ENCODE measurements at regions not wholly inside any gene's neighbourhood (a gene's known extent, or its start where the extent isn't known, plus 50 kb on each side); places are given as distances from the start of the nearest gene placed in this dataset.

DNA sequence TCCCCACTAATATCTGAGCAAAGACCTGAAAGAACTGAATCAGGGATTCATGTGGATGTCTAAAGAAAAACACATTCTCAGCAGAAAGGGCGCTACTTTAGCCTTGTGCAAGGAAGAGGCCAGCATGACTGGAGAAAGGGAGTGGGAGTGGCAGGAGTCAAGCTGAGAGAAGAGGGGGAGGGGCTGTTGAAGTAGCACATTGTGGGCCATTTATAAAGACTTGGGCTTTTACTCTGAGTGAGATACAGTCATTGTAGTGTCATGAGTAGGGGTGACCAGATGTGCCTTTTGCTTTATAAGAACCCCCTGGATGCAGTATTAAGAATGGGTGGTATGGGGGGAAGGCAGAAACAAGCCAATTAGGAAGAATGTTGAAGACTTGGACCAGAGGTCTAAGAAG is 452.8 kb downstream of the ENC1 start:
- no peak overlapping the region for H2AFZ ChIP-seq (ENCODE audit: low read length)
- H3K9me3 ChIP-seq (ENCODE audit: low read depth, low read length) = no peaks in the 10 kb centered on the region
- H3K79me2 ChIP-seq (ENCODE audit: insufficient read depth, low read length) = no peaks in the 10 kb centered on the region
- H3K27ac ChIP-seq (ENCODE audit: low read depth, low read length) = peak overlapping the region; percentile 87
- no peak overlapping the region for H3K4me2 ChIP-seq (ENCODE audit: insufficient read depth, low read length)
- DNase-seq (ENCODE audit: insufficient read length, low spot score, missing footprints) = no peak
- peaks cover 34% of the 10 kb centered on the region for H3K4me1 ChIP-seq (ENCODE audit: insufficient read depth, low read length)
- no peaks in the 10 kb centered on the region for H4K20me1 ChIP-seq (ENCODE audit: insufficient read depth, low read length)
- no peaks in the 10 kb centered on the region for H3K36me3 ChIP-seq (ENCODE audit: insufficient read depth, low read length)
- no peaks in the 10 kb centered on the region for H3K27me3 ChIP-seq (ENCODE audit: insufficient read depth, low read length)
- TF ChIP-seq, protein P1, sequence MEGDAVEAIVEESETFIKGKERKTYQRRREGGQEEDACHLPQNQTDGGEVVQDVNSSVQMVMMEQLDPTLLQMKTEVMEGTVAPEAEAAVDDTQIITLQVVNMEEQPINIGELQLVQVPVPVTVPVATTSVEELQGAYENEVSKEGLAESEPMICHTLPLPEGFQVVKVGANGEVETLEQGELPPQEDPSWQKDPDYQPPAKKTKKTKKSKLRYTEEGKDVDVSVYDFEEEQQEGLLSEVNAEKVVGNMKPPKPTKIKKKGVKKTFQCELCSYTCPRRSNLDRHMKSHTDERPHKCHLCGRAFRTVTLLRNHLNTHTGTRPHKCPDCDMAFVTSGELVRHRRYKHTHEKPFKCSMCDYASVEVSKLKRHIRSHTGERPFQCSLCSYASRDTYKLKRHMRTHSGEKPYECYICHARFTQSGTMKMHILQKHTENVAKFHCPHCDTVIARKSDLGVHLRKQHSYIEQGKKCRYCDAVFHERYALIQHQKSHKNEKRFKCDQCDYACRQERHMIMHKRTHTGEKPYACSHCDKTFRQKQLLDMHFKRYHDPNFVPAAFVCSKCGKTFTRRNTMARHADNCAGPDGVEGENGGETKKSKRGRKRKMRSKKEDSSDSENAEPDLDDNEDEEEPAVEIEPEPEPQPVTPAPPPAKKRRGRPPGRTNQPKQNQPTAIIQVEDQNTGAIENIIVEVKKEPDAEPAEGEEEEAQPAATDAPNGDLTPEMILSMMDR (IDR thresholded peaks at IDR 0.05; ENCODE audit: extremely low read depth, low read depth, low read length) = no peak
- no peak overlapping the region for H3K4me3 ChIP-seq (ENCODE audit: insufficient read depth, low read length)

DNA sequence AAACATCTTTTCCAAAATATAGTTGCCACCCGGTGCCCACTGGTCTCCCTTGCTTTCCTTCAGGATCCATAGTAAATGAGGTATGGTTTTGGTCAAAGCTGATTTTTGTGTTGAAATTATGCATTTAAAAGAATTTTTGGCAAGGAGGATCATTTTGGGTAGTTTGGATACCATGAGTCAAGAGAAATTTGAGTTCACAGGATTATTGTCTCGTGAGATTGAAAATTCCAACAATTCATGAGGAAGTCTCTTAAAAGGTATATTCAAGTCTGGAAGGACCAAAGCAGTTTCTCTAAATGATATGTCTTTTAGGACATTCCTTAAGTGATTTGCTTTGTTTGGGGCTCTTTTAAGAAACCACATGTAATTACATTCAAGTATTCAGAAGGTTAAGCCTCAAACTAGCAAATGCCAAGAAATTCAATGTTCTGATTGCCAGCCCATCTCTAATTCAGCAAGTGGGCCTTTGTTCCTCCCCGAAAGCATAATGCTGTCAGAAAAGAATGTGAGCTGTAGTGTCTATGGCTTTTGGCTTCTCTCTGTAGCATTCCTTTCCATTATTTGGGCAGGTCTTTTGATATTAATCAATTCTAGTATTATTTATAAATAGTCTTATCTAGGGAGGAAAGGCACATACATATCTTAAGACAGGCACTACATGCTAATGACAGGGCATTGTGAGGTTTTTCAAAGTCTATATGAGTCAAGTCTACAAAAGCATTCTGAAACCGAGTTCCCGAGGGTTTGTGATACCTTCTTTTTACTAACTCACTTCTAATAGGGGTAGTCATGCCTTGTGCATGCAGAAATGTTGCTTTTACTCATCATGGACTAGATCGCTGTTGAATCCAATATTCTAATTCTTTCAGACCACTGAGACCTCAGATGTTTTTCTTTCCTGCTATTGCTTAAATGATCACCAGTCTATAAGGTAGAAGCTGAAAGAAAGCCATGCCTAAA is 453.9 kb downstream of the ENC1 start:
- Histone ChIP-seq H4K20me1 (ENCODE audit: insufficient read depth, low read length) (no peaks in the 10 kb centered on the region), H3K27me3 (ENCODE audit: insufficient read depth, low read length) (no peaks in the 10 kb centered on the region), H3K9me3 (ENCODE audit: low read depth, low read length) (no peaks in the 10 kb centered on the region), H3K4me2 (ENCODE audit: insufficient read depth, low read length) (peak overlapping the region; percentile 40), H3K36me3 (ENCODE audit: insufficient read depth, low read length) (no peaks in the 10 kb centered on the region), H3K4me3 (ENCODE audit: insufficient read depth, low read length) (no peak overlapping the region), H3K27ac (ENCODE audit: low read depth, low read length) (peak overlapping the region; percentile 87), H3K4me1 (ENCODE audit: insufficient read depth, low read length) (peaks cover 34% of the 10 kb centered on the region), H3K79me2 (ENCODE audit: insufficient read depth, low read length) (no peaks in the 10 kb centered on the region), H2AFZ (ENCODE audit: low read length) (no peak overlapping the region)
- TF ChIP-seq, protein P1 (IDR thresholded peaks at IDR 0.05; ENCODE audit: extremely low read depth, low read depth, low read length) = no peak
- peak; percentile 92 for DNase-seq (ENCODE audit: insufficient read length, low spot score, missing footprints)

DNA sequence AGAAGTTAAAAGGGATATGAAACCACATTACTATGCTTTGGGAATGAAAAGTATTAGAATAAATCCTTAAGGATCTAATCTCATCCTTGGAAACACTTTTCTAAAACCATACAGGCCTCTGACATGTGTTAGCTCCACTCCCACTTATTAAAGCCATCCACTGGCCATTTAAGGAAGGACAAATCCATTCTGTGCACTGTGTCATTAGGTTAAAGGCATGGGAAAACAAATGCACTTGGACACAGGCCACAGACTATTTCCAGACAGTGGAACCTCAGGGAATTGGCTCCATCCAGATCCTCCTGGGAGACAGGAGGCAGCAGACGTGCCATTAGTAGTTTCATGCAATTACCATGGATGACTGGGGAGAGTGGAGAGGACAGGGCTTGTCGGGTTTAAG is 454.9 kb downstream of the ENC1 start:
- TF ChIP-seq, protein P1 (IDR thresholded peaks at IDR 0.05; ENCODE audit: extremely low read depth, low read depth, low read length) = no peak
- no peaks in the 10 kb centered on the region for H3K79me2 ChIP-seq (ENCODE audit: insufficient read depth, low read length)
- no peak overlapping the region for H2AFZ ChIP-seq (ENCODE audit: low read length)
- peak overlapping the region; percentile 87 for H3K27ac ChIP-seq (ENCODE audit: low read depth, low read length)
- H4K20me1 ChIP-seq (ENCODE audit: insufficient read depth, low read length) = no peaks in the 10 kb centered on the region
- H3K4me3 ChIP-seq (ENCODE audit: insufficient read depth, low read length) = no peak overlapping the region
- H3K4me2 ChIP-seq (ENCODE audit: insufficient read depth, low read length) = no peak overlapping the region
- no peaks in the 10 kb centered on the region for H3K27me3 ChIP-seq (ENCODE audit: insufficient read depth, low read length)
- DNase-seq (ENCODE audit: insufficient read length, low spot score, missing footprints) = no peak
- H3K4me1 ChIP-seq (ENCODE audit: insufficient read depth, low read length) = peaks cover 34% of the 10 kb centered on the region
- no peaks in the 10 kb centered on the region for H3K36me3 ChIP-seq (ENCODE audit: insufficient read depth, low read length)
- no peaks in the 10 kb centered on the region for H3K9me3 ChIP-seq (ENCODE audit: low read depth, low read length)

DNA sequence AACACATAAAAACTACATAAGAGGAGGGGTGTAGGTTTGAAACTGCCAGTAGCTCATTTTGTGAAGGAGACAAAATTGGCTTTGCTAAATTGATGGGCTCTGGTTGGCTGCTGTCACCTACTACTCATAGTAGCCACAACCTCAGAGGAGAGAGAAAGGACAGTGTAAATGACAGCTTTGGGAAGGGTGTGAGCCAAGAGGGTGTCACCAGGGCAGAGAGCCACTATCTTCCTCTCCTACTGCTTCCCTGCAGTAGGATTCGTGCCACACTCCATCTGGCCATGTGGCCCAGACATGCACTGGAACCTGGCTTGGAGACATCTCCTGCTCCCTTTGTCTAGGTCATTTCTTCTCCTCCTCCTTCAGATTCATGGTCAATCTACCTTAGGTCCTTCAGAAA is 455.9 kb downstream of the ENC1 start:
- Histone ChIP-seq H3K4me1 (ENCODE audit: insufficient read depth, low read length) (peaks cover 35% of the 10 kb centered on the region), H3K4me3 (ENCODE audit: insufficient read depth, low read length) (no peak overlapping the region), H3K9me3 (ENCODE audit: low read depth, low read length) (no peaks in the 10 kb centered on the region), H3K79me2 (ENCODE audit: insufficient read depth, low read length) (no peaks in the 10 kb centered on the region), H4K20me1 (ENCODE audit: insufficient read depth, low read length) (no peaks in the 10 kb centered on the region), H3K36me3 (ENCODE audit: insufficient read depth, low read length) (no peaks in the 10 kb centered on the region), H3K27ac (ENCODE audit: low read depth, low read length) (no peak overlapping the region), H3K4me2 (ENCODE audit: insufficient read depth, low read length) (no peak overlapping the region), H3K27me3 (ENCODE audit: insufficient read depth, low read length) (no peaks in the 10 kb centered on the region), H2AFZ (ENCODE audit: low read length) (no peak overlapping the region)
- TF ChIP-seq, protein P1 (IDR thresholded peaks at IDR 0.05; ENCODE audit: extremely low read depth, low read depth, low read length) = no peak
- DNase-seq (ENCODE audit: insufficient read length, low spot score, missing footprints) = peak; percentile 4
